Stimulated activated CD8-positive, alpha-beta memory T cell treated with anti-CD3 and anti-CD28 coated beads, Interleukin-15, amount 100 ng/mL, for 1 hour (primary cell): ENCODE measurements at regions not wholly inside any gene's neighbourhood (a gene's known extent, or its start where the extent isn't known, plus 50 kb on each side); places are given as distances from the start of the nearest gene placed in this dataset.
"Not testable (repeated sequence)": the region's sequence is repeated elsewhere in the genome, so short reads cannot be mapped to it uniquely, and the experiment has no call there.

Source experiments
- DNase-seq: peaks from one replicate; pipeline ENCODE4 v3.0.0-alpha.2; 2020; ENCODE audit warnings: low read depth

DNA sequence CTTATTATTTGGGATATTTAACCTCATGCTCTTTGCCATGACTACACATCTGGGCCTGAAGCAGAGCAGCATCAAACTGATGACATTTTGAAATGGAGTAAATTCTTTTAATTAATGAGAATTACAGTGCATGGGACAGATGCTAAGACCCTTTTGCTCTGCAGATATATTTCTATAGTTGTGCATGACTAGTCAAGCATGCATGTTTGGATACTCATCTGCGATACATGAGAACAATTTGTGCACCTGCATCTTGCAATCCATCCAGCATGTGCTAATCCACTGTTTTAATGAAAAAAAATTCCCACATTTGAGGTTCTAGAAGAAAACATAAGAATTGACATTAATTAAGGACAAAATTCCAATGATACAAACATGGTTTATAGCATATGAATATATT is 1047.6 kb upstream of the ACO1 start:
- no peak for DNase-seq

DNA sequence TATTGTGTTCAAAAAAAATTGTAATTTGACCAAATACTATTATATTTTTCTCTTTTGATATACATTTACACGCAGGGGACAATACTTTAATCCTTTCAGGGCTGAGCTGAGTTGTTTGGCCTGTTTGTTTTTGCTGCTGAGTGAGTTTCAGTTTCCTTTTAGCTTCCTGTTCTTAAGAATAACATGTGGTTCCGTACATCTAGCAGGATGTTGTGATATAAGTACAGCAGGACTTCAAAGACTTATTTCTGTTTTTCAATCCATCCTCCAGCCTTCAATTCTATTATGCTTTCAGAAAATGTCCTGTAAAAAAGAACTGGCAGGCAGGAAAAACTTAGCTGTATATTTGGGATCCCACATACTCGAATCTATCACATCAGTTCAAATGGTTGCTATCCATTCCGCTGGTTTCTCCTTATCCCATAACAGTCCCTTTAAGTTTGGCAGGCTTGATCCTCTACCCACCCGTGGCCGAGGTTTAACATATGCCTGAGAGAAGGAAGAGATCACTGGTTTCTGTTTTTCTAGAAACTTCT is 1037.3 kb upstream of the ACO1 start:
- DNase-seq, result no peak

DNA sequence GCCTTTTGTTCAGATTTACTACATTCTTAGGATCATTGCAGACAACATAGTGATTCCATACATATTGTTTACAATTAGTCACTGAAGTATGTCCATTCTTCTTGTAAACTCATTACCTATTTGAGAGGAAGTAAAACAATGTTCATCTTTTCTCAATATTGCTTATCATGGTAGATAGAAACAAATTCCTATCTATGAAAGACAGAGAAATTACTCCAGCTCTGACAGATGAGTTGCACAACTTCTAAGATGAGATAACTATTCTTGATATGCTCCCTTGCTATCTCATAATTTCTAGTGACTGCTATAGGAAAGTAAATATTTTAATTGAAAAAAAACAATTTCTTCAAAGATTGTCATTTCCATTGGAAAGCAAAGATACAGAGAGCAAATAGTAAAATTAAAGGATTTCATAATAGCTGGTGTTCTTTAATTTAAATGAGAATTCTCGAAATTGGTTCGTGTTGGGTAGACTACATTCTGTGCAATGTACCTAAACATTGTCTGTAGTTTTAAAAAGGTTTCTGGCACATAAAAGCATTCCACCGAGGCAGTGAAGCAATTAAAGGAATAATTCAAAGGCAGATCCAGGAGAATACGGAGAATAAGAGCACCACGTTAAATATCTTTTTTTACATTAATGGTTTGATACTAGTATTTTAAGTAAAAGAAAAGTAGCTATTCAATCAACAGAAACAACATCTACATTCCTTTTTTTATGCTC is 1029.1 kb upstream of the ACO1 start:
- no peak for DNase-seq

DNA sequence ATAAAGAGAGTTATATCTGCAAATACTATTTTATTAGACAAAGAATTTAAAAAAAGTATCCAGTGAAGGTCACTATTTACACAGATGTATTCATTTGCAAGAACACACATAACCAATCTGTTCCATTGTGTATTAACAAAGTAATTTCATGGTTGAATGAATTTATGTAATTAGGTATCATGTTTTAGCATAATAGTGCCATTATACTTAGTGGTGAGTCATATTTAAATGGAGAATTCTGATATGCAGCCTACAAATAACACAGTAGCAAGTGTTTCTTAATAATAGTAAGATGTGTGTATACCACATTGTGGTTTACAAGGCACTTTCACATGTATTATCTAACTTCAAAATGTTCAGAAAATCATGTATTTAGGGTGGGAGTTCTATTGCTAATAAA is 1028.5 kb upstream of the ACO1 start:
- no peak for DNase-seq

DNA sequence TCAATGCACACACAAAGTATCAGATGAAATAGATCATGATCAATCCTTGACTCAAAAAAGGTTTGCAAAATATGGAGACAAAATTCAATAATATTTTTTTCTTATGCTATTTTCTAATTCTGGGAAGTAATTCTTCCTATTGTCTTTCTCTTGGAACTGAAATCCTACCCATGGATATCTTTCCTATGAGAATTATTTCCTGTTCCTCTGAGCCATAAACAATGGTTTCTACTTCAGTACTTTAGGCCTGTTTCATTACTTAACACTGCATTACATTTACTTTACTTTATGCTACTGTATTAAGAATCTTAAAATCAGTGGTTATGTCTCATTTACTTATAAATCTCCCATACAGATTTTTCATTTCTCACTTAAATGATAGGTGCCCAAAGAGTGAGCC is 1025.4 kb upstream of the ACO1 start:
- DNase-seq, result no peak

DNA sequence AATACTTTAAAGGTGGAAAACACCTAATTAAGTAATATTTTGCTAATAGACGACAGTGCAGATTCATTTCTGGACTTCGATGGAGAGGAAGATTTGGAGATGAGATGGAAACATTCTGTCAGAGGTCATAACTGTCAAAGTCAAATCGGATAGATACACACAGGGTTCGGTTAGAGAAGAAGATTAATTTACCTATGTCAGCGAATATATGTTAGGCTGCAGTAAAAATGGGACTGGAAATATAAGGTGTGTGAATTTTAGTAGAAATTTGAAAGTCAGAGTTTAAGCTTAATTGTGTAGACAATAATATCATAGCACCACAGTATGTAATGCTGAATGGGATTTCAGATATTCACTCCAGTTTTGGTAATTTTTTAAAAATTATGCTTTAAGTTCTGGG is 1020.3 kb upstream of the ACO1 start:
- DNase-seq, result no peak

DNA sequence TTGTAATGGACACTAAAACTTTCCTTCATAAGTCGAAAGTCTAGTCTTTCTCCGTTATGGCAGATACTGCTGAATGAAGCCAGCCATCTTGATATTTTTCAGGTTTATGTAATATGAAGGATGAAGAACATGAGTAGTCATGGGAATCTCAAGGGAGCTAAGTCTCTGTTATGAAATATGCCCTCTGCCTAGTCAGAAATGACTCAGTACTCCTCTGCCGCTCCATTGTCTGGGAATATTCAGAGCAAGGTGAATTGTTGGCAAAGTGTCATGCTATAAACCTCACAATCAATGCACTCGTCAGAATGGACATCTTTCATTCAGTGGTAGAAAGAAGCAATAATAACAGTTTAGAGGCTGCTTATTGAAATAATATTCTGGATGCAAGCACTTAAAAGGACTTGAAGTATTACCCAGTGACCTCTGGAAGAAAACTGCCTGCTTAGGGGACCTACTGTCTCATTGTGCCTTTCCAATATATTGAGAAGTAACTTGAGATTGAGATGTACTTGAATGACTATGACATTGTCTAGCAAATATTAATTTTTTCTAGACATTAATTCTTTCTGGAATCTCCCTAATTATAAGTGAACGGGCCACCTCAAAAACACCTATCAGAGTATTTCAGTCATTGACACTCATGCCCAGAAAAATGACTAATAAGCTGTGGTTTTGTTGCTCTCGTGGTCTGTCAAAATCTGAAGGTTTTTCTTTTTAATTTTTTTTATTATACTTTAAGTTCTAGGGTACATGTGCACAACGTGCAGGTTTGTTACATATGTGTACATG is 1011.5 kb upstream of the ACO1 start:
- no peak for DNase-seq

DNA sequence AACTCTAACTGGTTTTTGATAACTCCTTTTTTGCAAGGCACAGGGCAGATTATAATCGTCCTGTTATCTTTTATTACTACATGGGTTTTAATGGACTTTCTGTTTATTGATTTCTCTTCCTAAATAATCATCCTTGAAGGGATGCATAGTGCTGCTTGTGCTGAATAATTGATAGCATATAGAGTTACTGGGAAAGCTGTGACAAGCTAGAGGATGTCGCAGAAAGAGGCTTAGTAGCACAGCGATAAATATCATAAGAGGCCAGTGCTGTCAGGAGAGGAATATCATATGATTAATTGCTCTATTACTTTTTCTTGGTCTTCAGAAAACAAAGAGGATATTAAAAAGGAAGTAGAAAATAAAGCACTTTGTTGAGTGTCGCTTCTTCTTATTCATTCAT is 1007.1 kb upstream of the ACO1 start:
- DNase-seq, result no peak

DNA sequence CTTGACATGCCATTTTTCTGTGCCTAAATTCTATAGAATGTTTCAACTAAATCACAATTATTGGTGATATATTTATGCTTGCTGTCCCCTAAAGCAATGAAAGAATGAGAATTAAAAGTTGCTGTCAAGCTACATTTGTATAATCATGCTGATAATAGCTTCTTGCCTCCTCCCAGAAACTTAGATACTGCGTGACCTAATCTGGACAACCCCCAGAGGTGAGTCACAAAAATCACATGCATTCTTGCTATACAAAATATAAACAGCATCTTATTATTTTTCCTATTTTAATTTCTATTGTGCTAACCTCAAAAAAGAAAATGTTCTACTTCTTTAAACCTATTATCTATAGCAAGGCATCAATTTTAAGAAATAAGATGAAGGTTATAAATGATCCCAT is 995.8 kb upstream of the ACO1 start:
- no peak for DNase-seq

DNA sequence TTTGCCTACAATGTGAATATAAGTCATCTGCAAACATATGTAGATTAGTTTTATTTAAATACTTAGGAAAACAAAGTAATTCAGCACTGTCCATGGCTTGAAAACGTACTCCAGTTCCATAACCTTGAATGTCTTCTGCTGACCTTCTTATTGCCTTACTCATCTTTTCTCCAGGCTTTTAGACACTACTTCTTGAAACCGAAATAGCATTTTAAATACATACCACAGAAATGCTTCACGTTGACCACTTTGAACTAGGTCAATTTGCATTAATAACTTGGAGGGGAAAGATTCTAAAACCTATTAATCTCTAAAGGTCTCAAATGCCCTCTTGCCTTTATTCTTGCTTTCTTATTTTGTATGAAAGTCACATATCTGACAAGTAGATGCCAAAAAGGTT is 995.4 kb upstream of the ACO1 start:
- no peak for DNase-seq

DNA sequence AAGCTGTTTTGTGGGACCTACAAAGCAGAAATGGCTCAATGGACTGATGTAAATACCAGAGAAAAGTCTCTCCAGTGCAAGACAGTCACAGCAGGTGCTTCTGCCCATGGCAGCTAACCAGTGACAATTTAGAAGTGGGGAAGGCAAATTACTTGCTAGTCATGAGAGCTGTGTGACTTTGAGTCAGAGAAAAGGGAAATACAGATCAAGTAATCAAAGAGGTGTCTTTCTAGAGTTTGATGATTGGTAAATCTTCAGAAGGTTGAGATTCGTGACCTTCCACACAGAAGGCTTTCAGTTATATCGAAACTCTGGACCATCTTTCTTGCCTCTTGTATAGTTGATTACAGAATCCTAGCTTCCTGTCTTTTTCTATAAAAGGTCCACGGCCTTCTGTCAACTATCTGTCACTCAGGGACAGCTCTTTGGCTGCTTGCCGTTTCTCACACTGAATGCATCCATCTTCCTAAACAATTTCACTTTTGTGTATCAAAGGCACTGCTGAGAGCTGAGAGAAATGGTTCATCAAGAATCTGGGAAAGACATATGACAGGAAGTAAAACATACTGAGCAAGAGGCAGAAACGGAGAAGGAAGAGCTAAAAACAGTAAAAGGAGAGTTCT is 993.9 kb upstream of the ACO1 start:
- DNase-seq, result no peak

DNA sequence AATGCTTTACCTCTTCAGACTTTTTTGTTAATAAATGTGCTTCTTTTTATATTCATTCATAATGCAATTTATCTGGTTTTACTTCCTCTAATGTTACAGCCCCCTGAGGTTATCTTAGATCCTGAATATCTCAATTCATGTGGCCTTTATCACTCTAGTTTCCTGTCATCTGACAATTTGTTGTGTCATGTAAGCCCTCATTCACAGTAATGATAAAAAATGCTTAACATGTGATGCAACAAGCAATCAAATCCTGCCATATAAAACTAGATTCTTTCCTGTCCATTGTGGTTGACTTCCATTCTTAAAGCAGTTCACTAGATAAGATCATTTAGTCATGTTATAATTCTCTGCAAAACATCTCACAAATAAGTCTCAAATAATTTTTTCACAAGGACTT is 991.2 kb upstream of the ACO1 start:
- DNase-seq, result no peak

DNA sequence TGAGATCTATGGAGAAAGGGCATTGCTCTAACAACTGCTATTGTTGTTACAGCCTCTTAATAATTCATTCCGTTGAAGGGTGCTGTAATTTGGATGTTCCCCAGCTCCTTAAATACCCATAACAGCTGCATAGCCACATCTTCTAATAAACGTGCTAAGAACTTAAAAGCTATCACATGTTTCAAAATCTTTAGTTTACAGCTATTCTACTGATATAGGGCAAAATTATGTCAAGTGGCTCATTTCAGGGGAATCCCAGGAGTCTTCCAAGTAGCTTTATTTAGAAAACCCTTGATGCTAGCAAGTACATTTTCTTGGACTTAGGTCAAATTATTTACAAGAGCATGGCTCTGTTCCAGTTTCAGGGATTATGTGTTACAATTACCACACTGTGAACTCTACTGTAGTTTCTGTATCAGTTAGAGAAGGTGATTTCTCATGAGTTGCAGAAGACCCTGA is 990.4 kb upstream of the ACO1 start:
- no peak for DNase-seq

DNA sequence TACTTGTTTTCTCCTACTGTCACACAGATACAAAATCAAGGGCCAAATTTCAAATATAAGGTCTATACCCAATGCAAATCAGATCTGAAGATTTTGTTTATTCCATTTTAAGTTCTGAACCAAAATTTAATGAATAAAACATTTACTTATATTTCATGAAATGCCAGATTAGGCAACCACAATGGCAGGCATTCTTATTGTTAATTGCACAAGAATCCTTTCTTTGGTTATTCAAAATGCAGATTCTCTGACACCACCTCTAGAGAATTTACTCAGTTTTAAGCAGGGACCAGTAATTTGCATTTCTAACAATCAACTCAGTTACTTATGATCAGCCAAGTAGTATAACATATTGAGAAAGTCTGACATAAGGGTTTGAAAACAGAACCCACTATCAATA is 972.4 kb upstream of the ACO1 start:
- no peak for DNase-seq

DNA sequence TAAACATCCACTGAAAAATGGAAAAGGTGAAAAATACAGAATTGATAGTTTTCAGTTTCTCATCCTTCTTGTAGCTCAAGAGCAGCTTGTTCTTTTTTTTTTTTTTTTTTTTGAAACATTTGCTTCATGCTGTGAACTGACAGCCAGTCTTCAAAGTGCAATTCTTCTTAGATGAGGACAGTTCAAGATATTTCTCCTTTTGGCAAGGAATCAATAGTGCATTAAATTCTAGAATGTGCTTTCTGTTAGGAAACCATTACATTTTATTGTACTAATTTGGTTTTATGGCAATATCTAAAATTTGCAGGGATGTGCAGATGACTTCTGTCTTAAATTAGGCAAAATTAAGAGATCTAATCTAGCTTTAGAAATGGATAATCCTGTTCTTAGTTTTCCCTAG is 969.3 kb upstream of the ACO1 start:
- DNase-seq, result no peak

DNA sequence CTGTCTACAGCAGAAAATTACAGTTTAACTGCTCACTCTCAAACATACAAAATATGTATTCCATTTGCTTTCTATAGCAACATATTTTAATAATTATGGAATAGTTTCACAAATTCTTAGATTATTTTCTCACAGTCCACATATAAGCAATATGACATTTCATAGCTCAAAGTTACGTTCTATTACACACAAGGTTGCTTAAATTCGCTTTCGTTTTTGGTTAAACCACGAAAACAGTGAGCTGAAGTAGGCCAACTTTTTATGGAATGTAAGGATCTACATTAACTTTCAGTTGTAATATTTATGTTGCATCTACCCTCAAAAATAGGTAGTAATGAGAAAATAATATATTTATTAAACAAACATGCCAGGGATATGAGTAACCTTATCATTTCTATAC is 966.0 kb upstream of the ACO1 start:
- no peak for DNase-seq

DNA sequence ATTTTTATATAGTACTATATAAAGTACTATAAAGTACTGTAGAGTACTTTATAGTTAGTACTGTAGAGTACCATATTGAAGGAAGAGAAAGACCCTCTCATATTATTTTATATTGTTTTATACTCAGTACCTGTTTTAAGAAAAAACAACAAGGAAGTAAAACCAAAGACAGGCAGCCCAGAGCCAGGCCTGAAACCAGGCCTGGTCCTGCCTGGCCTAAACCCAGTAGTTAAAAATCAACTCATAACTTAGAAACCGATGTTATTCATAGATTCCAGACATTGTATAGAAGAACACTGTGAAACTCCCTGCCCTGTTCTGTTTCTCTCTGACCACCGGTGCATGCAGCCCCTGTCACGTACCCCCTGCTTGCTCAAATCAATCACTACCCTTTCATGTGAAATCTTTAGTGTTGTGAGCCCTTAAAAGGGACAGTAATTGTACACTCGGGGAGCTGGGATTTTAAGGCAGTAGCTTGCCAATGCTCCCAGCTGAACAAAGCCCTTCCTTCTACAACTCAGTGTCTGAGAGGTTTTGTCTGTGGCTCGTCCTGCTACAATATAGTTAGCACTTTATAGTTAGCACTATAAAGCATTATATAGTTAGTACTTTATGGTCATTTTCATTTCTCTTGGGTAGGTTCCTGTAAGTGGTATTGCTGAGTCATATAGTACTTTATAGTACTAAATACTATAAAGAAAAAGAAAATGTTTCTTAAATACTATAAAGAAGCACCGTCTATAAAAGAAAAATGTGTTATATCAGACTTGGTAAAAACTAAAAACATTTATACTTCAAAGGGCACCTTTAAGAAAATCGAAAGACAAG is 940.6 kb upstream of the ACO1 start:
- not testable (repeated sequence) for DNase-seq

DNA sequence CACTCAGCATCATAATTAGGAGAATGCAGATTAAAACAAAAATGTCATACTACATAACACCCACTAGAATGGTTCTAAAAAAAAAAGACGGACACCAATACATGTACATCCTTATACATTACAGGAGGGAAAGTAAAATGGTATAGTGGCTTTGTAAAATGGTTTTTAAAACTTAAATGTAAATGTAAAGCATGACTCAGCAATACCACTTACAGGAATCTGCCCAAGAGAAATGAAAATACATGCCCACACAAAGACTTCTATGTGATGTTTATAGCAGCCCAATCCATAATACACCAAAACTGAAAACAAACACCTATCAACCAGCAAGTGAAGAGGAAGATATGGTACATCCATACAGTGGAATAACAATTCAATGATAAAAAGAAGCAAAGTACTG is 939.1 kb upstream of the ACO1 start:
- DNase-seq, result no peak

DNA sequence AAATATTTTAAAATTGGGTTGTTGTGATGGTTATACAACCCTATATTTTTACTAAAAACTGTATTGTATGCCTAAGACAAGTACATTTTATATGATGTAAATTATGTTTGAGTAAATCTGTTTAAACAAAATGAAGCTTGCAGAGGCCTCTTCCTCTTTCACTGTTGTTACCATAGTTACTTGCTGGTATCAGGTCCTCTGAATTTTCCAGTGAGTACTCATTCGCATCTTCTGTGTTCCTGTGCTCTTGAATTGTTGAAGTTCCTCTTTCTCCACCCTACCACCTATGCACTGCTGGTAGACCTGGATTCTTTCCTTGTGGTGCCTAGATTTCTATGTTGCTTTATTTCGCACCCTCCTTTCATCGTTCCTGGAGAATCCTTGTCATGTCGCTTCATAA is 938.5 kb upstream of the ACO1 start:
- no peak for DNase-seq

DNA sequence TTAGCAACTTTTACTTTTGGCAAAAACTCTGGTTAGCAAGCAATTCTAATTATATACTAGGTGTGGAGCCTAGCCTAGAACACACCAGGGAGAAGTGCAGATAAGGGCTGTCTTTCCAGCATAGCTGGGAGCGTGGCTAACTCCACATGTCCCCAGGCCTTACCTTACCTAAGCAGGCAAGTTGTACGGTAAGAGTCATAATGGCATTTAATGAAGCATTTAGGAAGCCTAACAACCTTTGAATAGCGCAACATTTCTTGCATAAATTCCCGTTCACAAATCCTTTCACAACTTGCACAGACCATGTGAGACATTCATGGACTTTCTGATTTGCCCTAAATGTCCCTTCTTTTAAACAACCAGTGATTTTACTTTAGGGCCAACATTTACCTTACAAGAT is 917.4 kb upstream of the ACO1 start:
- DNase-seq, result no peak

DNA sequence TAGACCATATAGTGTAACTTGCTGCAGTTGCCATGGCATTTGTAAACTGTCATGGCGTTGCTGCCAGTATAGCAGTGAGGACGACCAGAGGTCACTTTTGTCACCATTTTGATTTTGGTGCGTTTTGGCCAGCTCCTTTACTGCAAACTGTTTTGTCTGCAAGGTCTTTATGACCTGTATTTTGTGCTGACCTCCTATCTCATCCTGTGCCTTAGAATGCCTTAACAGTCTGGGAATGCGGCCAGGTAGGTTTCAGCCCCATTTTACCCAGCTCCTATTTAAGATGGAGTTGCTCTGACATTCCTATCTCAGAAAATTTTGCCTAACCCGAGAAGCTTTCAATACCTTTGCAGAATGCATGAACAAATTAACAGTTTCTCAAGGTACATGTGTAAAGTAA is 914.4 kb upstream of the ACO1 start:
- no peak for DNase-seq

DNA sequence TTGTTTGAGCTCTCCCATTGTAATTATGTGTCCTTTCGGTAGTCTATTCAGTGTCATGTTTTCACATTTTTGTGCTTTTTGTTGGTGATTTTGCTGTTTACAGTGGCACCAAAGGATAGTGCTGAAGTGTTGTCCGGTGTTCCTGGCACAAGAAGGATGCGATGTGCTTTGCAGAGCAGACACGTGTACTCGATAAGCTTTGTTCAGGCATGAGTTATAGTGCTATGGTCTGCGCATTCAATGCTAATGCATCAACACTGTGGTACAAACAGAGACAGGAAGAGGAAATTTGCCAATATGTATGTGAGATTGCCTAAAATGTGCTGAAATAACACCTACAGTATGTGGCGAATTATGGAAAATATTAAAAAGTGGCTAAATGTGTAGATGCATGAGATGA is 913.4 kb upstream of the ACO1 start:
- no peak for DNase-seq
